Fibroblast of skin of left quadriceps (primary cell): ENCODE measurements at regions not wholly inside any gene's neighbourhood (a gene's known extent, or its start where the extent isn't known, plus 50 kb on each side); places are given as distances from the start of the nearest gene placed in this dataset.

Experiments used
- DNase-seq, 2 experiments: peaks; one replicate each; pipeline ENCODE4 v3.0.0-alpha.2; 2013; ENCODE audit warnings: low read depth in 2 of 2

GRCh38 chr12:92582893-92583292 lies 119.9 kb upstream of the PLEKHG7 start:
- DNase-seq: no peak

GRCh38 chr12:92582475-92582874 lies 120.3 kb upstream of the PLEKHG7 start:
- DNase-seq: no peak

DNA sequence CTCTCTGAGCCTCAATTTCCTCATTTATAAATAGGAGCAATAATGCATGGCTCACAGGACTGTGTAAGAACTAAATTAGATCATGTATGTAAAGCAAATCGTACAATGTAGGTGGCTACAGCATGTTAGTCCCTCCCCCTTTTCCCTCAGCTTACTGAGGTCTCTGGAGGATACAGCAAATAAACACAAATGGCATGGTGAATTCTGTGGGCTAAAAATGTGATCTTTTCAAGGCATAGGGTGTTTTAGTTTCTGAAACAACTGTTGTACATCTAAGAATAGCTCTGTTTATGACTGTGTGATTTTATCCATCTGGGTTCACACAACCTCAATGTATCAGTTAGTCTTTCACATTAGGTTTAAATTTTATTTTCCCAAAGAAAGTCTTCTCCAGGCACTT lies 121.2 kb upstream of the PLEKHG7 start:
- DNase-seq: no peak

DNA sequence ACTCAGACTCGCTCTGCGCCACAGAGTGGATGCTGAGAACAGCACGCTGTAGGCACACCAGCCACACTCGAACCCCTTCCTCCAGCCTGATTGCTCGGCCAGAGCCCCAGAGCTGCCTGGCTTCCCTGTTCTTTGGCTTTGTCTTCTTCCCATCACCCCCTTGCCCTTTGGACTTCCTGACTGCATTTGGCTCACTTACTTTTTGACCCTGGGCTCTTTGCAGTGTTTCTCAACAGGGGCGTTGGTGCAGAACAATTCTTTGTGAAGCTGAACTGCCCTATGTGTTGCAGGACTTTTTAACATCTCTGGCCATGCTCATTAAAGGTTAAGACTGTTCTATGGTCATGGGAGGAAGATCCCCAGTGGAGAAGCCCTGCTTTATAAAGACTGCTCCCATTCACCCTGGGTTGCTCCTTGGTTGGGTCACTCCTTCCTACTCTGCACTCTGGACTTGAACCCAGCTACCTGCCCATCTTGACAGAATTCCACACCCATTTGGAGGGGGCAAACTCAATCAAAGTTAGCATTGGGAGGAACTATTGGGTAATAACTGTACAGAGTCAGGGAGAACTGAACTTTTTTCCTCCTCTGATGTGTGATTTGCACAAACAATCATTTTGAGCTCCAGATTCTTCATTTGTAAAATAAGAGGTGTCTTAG lies 127.7 kb upstream of the PLEKHG7 start:
- DNase-seq: no peak

- no peak for DNase-seq
Measured at GRCh38 chr12:92574051-92574783, 128.6 kb upstream of the PLEKHG7 start.

DNA sequence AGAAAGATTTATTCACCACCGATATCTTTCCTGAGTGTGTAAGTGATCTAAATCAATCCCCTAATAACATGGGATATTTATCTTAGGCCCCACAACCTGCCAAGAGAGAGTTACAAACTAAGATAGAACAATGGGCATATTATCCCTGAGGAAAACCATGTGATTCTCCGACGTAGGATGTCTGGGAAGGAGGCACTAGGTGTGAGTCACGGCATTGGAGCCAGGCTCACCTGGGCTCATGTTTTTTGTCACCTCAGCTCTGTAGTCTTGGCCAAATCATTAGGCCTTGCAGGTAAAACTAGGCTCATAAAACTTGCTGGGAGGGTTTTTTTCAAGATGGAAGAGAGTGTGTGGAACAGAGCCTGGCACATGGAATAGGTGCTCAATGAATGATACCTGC lies 129.7 kb upstream of the PLEKHG7 start:
- DNase-seq: no peak

GRCh38 chr12:92571844-92572543 lies 130.8 kb upstream of the PLEKHG7 start:
- no peak for DNase-seq

- no peak for DNase-seq
Measured at GRCh38 chr12:92571169-92571568, 131.6 kb upstream of the PLEKHG7 start.

DNA sequence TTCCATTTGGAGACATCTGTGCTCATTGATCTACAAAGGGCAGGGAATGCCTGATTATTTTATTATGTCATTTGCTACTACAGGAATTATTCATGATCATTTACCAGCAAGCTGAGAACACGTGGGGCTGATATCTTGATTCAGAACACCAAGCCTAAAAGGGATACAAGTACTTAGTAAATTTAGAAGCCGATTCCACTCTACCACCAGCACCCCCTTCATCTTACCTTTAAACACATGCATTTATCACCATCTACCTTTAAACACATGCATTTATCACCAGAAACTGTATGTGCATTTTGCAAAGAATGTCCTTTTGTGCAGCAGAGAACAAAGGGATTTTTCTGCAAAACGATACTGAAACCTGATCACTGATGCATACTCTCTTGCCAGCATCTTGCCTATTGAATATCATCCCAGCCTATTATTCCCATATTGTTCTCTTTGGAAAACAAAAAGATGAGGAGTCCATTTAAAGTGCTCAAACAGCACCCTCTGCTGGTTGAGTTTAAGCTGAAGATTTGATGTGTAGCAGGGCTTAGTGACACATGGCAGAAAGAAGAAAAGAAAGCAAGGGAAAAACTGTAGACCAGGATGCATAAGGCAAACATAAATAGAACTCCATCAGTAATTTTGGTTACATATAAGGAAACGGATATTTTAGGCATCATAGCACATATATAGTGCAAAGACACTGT lies 132.6 kb upstream of the PLEKHG7 start:
- peak; percentile 78 to 80 for DNase-seq

- no peak for DNase-seq
Measured at GRCh38 chr12:92568691-92569090, 134.1 kb upstream of the PLEKHG7 start.

GRCh38 chr12:92566448-92567019 lies 136.3 kb upstream of the PLEKHG7 start:
- DNase-seq: no peak

DNA sequence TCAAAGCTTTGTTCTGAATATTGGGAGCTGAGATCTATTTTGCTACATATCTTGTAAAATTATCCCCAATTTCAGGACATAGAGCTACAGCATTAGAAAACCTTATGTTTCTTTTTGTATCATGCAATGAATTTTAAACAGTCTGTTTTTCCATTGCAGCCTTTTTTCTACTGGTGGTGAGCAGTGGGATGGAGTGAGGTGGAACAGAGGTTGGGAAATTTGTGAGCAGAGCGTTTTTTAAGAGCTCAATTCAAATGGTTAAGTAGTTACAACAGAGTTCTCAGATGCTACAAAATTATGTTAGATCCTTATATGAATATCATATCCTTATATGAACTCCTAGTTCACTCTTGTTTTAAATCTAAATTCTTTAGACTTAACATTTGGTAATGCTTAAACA lies 139.0 kb upstream of the PLEKHG7 start:
- no peak for DNase-seq

DNA sequence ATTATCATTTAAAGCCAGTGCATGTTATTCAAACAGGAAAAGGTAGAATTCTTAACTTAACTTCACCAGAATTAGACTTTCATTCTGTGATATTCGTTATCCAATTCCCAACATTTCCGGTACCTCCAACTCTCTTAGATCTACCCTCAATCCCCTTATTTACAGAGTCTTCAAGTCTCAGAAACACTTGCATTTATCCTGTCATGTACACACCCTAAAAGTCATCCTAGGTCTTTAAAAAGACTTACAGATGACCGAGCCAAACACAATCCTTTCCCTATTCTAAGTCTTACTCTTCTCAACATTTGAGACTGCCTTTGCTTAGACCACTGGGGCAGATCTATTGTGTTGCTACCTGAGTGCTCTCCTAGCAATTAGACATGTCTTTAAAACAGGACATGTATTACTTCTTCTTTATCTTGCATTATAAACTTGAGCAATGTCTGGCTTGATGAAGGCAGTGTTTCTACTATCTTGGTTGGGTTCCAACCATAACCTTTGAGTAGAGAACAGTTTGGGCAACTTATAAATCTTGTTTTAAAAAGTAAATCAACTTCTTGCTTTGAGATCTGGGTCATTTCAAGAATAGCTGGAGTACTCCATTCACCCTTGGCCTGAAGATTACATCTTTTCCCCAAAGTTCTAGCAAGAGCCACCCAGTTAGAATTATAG lies 140.6 kb upstream of the PLEKHG7 start:
- DNase-seq: no peak

GRCh38 chr12:92561543-92561899 lies 141.3 kb upstream of the PLEKHG7 start:
- DNase-seq: peak; percentile 69 to 81

GRCh38 chr12:92560713-92561542 lies 141.9 kb upstream of the PLEKHG7 start:
- no peak for DNase-seq

DNA sequence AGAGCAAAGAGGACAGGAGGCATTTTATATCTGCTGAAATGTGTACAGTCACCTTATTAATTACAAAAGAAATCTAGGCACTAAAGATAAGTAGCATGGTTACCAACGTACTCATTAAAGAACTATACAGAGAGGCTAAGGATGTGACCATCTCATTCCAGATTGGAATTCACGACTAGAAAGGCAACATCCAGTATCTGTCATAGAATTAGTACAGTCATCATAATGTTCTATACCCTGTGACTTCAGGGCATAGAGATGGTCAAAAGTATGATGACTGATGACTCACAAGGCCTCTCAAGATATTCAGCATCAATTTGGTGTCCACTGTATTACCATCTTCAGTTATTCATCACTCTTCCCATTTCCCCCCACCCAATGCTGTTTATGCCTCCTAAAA lies 144.0 kb upstream of the PLEKHG7 start:
- DNase-seq: no peak

- DNase-seq: no peak
Measured at GRCh38 chr12:92558215-92558773, 144.5 kb upstream of the PLEKHG7 start.

GRCh38 chr12:92557422-92557724 lies 145.4 kb upstream of the PLEKHG7 start:
- DNase-seq: no peak

GRCh38 chr12:92556637-92557421 lies 146.0 kb upstream of the PLEKHG7 start:
- DNase-seq: no peak

- DNase-seq: no peak
Measured at GRCh38 chr12:92556141-92556540, 146.6 kb upstream of the PLEKHG7 start.
